ENCODE measurements at regions not wholly inside any gene's neighbourhood (a gene's known extent, or its start where the extent isn't known, plus 50 kb on each side); places are given as distances from the start of the nearest gene placed in this dataset.

- ATAC-seq: no peak
- DNase-seq: no peak
- no peak overlapping the region for H3K4me3 Mint-ChIP-seq
- no peaks in the 10 kb centered on the region for H3K36me3 Mint-ChIP-seq (ENCODE audit: low read depth)
- H3K27ac Mint-ChIP-seq: no peak overlapping the region
- H3K9me3 ChIP-seq (ENCODE audit: control insufficient read depth, low read length, poor library complexity, severe bottlenecking): no peaks in the 10 kb centered on the region
- H3K27me3 Mint-ChIP-seq: no peaks in the 10 kb centered on the region
- no peaks in the 10 kb centered on the region for H3K4me1 Mint-ChIP-seq
These were observed 136.5 kb downstream of the TDRD15 start for GRCh38 chr2:21260311-21260710.

GRCh38 chr2:21261591-21261990, 137.8 kb downstream of the TDRD15 start:
- H3K36me3 Mint-ChIP-seq (ENCODE audit: low read depth): no peaks in the 10 kb centered on the region
- H3K9me3 ChIP-seq (ENCODE audit: control insufficient read depth, low read length, poor library complexity, severe bottlenecking): no peaks in the 10 kb centered on the region
- DNase-seq (no peak), ATAC-seq (no peak)
- H3K27ac Mint-ChIP-seq: no peak overlapping the region
- H3K4me3 Mint-ChIP-seq: no peak overlapping the region
- H3K27me3 Mint-ChIP-seq: no peaks in the 10 kb centered on the region
- no peaks in the 10 kb centered on the region for H3K4me1 Mint-ChIP-seq

- H3K4me1 Mint-ChIP-seq: no peaks in the 10 kb centered on the region
- no peak overlapping the region for H3K27ac Mint-ChIP-seq
- no peak overlapping the region for H3K4me3 Mint-ChIP-seq
- H3K9me3 ChIP-seq (ENCODE audit: control insufficient read depth, low read length, poor library complexity, severe bottlenecking): no peaks in the 10 kb centered on the region
- no peak for ATAC-seq
- H3K27me3 Mint-ChIP-seq: no peaks in the 10 kb centered on the region
- no peaks in the 10 kb centered on the region for H3K36me3 Mint-ChIP-seq (ENCODE audit: low read depth)
- no peak for DNase-seq
These were observed 138.7 kb downstream of the TDRD15 start for GRCh38 chr2:21262426-21262940.

DNA sequence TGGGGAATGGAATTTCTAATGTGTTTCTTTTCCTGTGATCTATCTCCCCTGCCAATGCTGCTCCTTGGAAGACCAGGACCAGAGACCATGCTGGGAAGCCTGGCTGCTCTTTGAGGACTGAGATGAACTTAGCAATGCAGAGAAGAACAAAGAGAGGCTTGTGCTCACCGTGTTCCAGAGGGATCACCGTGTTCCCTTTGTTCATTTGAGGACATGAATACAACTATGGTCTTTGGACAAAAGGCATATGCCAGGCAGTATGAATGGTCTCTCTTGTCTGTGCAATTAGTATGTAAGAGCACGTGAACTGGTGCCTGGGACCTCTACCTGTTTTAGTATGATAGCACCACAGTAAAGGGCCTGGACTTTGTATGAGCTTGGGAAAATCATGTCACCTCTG, 139.9 kb downstream of the TDRD15 start:
- DNase-seq: no peak
- no peak for ATAC-seq
- no peaks in the 10 kb centered on the region for H3K9me3 ChIP-seq (ENCODE audit: control insufficient read depth, low read length, poor library complexity, severe bottlenecking)
- Mint-ChIP-seq H3K36me3 (ENCODE audit: low read depth) (no peaks in the 10 kb centered on the region), H3K4me1 (no peaks in the 10 kb centered on the region), H3K27me3 (no peaks in the 10 kb centered on the region), H3K4me3 (no peak overlapping the region), H3K27ac (no peak overlapping the region)

DNA sequence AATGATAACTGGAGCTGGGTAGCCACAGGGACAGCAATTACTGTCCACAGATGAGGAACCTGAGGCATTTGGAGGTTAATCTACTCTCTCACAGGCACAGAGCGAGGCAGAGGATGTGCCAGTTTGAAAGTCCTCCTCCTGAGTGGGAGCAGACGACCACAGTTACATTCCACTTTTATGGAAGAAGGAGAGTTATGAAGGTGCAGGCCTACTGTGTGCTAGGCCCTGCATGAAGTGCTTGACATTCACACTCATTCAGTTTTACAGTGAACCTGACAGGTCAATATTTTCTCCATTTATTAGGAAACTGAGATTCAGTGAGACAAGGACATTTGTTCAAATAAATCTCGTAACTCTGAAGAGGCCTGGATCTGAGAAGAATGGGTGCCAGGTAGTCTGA, 142.0 kb downstream of the TDRD15 start:
- DNase-seq (no peak), ATAC-seq (no peak)
- Mint-ChIP-seq H3K4me1 (no peaks in the 10 kb centered on the region), H3K4me3 (no peak overlapping the region), H3K36me3 (ENCODE audit: low read depth) (no peaks in the 10 kb centered on the region), H3K27ac (no peak overlapping the region), H3K27me3 (no peaks in the 10 kb centered on the region)
- H3K9me3 ChIP-seq (ENCODE audit: control insufficient read depth, low read length, poor library complexity, severe bottlenecking): no peaks in the 10 kb centered on the region

DNA sequence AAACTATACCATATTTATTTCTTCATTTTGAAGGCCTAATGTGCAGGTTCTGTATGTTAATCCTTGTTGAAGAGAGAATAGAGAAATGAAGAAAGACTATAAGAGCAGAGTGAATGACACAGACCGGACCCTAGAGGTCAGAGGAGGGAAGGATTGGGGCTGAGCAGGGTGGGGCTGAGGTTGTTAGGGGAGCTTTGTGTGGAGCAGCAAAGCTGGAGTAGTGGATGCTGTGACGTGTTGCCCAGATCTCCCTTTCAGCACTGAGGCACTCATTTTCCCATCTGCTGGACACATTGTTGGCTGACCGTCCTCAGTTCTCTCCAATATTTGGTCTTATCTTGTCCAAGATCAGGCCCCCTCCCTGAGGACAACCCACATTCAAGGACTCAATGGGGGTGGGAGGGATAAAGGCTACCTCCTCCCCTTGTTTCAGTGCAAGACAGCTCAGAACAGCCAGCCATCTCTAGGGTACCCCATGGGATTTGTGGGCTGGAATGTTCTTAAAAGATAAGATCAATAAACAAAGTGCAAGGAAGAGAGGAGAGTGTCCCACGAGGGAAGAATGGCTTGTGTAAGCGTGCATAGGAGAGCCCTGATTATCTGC, 143.6 kb downstream of the TDRD15 start:
- Mint-ChIP-seq H3K36me3 (ENCODE audit: low read depth) (no peaks in the 10 kb centered on the region), H3K27me3 (no peaks in the 10 kb centered on the region), H3K4me1 (no peaks in the 10 kb centered on the region), H3K4me3 (no peak overlapping the region), H3K27ac (no peak overlapping the region)
- H3K9me3 ChIP-seq (ENCODE audit: control insufficient read depth, low read length, poor library complexity, severe bottlenecking): no peaks in the 10 kb centered on the region
- no peak for ATAC-seq
- DNase-seq: no peak

- Mint-ChIP-seq H3K27me3 (no peaks in the 10 kb centered on the region), H3K36me3 (ENCODE audit: low read depth) (no peaks in the 10 kb centered on the region), H3K27ac (no peak overlapping the region), H3K4me3 (no peak overlapping the region), H3K4me1 (no peaks in the 10 kb centered on the region)
- DNase-seq: no peak
- no peak for ATAC-seq
- no peaks in the 10 kb centered on the region for H3K9me3 ChIP-seq (ENCODE audit: control insufficient read depth, low read length, poor library complexity, severe bottlenecking)
These were observed 144.6 kb downstream of the TDRD15 start for GRCh38 chr2:21268197-21268877.

DNA sequence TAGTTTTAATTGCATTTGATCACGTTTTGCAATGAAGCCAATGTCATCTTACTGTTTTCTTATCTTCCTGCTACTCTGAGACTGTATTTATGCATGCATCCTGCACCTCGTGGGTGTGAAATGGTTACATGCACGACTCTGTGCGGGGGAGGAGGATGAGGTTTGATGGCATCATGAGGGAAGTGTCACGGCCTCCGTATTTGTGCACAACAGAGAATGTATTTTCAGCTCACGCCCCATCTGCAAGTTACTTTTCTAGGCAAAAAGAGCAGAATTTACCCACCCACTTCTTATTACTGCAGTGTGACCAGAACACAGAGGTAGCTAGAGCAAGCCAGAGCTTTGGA, 145.1 kb downstream of the TDRD15 start:
- no peaks in the 10 kb centered on the region for H3K36me3 Mint-ChIP-seq (ENCODE audit: low read depth)
- H3K27ac Mint-ChIP-seq: no peak overlapping the region
- ATAC-seq (no peak), DNase-seq (no peak)
- H3K4me1 Mint-ChIP-seq: no peaks in the 10 kb centered on the region
- no peaks in the 10 kb centered on the region for H3K27me3 Mint-ChIP-seq
- no peak overlapping the region for H3K4me3 Mint-ChIP-seq
- no peaks in the 10 kb centered on the region for H3K9me3 ChIP-seq (ENCODE audit: control insufficient read depth, low read length, poor library complexity, severe bottlenecking)

DNA sequence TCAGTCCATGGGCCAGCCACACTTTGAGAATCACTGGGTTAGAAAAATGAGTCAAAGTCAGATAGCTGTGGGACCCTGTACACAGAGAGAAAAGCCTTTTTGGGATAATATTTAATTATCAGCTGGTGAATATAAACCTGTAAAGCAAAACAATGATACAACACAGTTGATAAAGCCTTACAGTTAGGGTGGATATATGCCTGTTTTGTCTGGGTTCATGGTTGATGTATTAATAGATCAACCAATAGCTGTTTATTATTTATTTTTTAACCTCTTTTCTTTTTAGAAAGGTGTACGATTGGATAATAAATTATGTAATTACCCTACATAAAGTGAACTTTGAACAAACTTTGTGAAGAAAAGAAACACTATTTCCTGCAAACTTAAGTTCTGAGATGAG, 145.6 kb downstream of the TDRD15 start:
- ATAC-seq: no peak
- H3K36me3 Mint-ChIP-seq (ENCODE audit: low read depth): no peaks in the 10 kb centered on the region
- H3K9me3 ChIP-seq (ENCODE audit: control insufficient read depth, low read length, poor library complexity, severe bottlenecking): no peaks in the 10 kb centered on the region
- no peaks in the 10 kb centered on the region for H3K27me3 Mint-ChIP-seq
- H3K27ac Mint-ChIP-seq: no peak overlapping the region
- no peaks in the 10 kb centered on the region for H3K4me1 Mint-ChIP-seq
- DNase-seq: no peak
- H3K4me3 Mint-ChIP-seq: no peak overlapping the region

DNA sequence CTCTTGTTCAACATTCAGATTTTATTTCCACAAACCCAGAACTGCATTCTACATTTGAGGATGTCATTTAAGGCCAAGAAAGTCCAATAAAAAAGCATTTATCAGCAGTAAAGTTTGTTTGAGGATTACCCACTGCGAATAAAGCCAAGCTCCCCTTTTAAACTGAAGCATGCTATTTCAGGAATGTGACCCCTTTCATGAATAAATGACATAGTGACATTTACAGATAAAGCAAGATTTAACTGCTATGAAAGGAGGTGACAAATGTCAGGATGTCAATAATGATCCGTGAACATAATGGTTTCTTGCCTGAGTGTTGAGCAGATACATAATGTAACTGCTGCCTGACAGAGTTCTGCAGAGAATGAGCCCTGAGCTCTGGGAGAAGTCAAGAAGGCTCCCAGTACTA, 146.3 kb downstream of the TDRD15 start:
- no peak for DNase-seq
- ATAC-seq: no peak
- Mint-ChIP-seq H3K27me3 (no peaks in the 10 kb centered on the region), H3K4me1 (no peaks in the 10 kb centered on the region), H3K36me3 (ENCODE audit: low read depth) (no peaks in the 10 kb centered on the region), H3K4me3 (no peak overlapping the region), H3K27ac (no peak overlapping the region)
- H3K9me3 ChIP-seq (ENCODE audit: control insufficient read depth, low read length, poor library complexity, severe bottlenecking): no peaks in the 10 kb centered on the region

DNA sequence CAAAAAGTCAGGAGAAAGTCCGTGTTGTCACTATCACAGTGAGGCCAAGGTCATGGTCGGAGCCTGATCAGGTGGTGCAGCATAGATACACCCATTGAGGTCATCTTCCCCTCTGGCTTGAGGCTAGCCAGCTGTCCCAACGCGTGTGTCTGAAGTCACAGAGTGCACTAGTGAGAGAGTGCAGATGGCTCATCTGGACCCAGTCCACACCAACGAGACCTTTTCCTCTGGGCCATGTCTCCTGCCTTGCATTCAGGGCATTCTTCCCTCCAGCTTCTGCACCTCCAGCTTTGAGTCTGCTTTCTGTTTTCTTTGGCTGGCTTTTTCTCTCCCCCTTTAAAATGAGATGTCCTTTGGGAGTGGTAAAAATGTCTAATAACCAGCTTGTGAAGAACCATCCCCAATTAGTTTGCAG, 146.9 kb downstream of the TDRD15 start:
- no peak for ATAC-seq
- DNase-seq: no peak
- H3K27me3 Mint-ChIP-seq: no peaks in the 10 kb centered on the region
- H3K4me3 Mint-ChIP-seq: no peak overlapping the region
- no peak overlapping the region for H3K27ac Mint-ChIP-seq
- H3K36me3 Mint-ChIP-seq (ENCODE audit: low read depth): no peaks in the 10 kb centered on the region
- H3K9me3 ChIP-seq (ENCODE audit: control insufficient read depth, low read length, poor library complexity, severe bottlenecking): no peaks in the 10 kb centered on the region
- no peaks in the 10 kb centered on the region for H3K4me1 Mint-ChIP-seq

DNA sequence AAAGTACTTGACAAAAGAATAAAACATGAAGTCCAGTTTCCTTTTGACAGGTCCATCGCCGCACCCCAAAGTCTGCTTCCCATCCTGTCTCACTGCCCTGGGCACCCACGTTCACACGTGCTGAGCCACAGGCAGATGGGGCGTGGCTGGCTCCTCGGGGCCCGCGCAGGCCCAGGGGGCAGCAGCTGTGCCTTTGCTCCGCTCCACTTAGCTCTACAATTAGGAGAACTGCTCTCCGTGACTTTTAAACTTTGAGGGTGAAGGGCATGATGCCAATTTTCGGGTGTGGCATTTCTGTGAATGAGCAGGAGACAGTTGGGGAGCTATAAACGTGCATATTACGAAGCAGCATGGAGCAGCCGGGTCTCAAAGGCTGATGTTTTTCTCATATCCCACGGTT, 152.4 kb downstream of the TDRD15 start:
- Mint-ChIP-seq H3K27ac (no peak overlapping the region), H3K4me3 (no peak overlapping the region), H3K27me3 (no peaks in the 10 kb centered on the region), H3K4me1 (no peaks in the 10 kb centered on the region), H3K36me3 (ENCODE audit: low read depth) (no peaks in the 10 kb centered on the region)
- no peak for DNase-seq
- ATAC-seq: no peak
- no peaks in the 10 kb centered on the region for H3K9me3 ChIP-seq (ENCODE audit: control insufficient read depth, low read length, poor library complexity, severe bottlenecking)

DNA sequence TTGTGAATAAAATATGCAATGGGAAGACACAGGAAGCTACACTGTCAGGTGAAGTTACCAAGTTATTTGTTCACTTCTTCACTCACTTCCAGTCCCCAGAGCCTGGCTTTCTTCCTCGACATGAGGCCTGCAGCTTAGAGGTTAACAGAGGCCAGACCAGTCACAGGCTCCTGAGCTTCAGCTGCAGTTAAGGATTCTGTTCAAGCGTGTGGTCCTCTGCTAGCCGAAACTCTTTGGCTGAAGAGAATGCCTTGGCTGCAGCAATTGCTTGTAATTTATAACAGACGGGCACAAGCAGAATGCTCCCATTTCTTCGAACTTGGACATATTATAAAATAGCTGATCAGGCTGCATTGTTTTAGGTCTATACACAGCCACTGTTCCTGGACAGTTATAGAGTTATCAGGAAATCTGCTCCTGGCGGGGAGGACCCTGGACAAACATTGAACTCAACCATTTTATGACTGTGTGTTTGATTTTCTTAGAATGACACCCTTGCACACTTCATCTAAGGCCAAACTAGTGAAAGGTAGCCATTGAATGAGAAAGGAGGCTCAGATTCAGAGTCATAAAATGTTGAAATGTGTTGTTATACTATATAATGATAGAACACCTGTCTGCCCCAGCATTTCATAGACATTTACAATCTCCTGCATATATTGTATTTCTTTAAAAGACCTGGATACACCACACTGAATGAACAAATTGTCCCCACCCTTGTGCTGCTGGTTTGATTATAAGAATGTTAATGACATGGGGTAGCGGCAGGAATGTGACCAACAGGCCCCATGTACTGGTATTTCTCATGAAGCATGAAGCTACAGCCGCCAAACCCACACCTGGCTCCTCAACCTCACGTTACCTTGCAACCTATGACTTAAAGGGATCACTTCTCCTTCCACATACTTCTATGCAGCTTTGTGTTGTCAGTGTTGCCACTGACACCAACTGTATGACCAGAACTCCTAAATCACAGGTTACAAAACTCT, 153.6 kb downstream of the TDRD15 start:
- DNase-seq: no peak
- no peak for ATAC-seq
- no peaks in the 10 kb centered on the region for H3K9me3 ChIP-seq (ENCODE audit: control insufficient read depth, low read length, poor library complexity, severe bottlenecking)
- Mint-ChIP-seq H3K36me3 (ENCODE audit: low read depth) (no peaks in the 10 kb centered on the region), H3K4me3 (no peak overlapping the region), H3K4me1 (no peaks in the 10 kb centered on the region), H3K27ac (no peak overlapping the region), H3K27me3 (no peaks in the 10 kb centered on the region)
